HUES48 (cell line): ENCODE measurements at regions not wholly inside any gene's neighbourhood (a gene's known extent, or its start where the extent isn't known, plus 50 kb on each side); places are given as distances from the start of the nearest gene placed in this dataset.
"Not testable (repeated sequence)": the region's sequence is repeated elsewhere in the genome, so short reads cannot be mapped to it uniquely, and the experiment has no call there.

Experiments
- H3K27ac ChIP-seq: one replicate; pipeline ENCODE4 v1.7.0; 2013; ENCODE audit warnings: low read depth, low read length, inconsistent platforms
- H3K27me3 ChIP-seq: 2 replicates; pipeline ENCODE4 v1.6.1; 2013; ENCODE audit warnings: mild to moderate bottlenecking, low read length; ENCODE audit not compliant: control insufficient read depth, insufficient read depth
- H3K36me3 ChIP-seq: 2 replicates; pipeline ENCODE4 v1.6.1; 2013; ENCODE audit warnings: low read length; ENCODE audit not compliant: control insufficient read depth, insufficient read depth
- H3K4me1 ChIP-seq: 2 replicates; pipeline ENCODE4 v1.6.1; 2013; ENCODE audit warnings: mild to moderate bottlenecking, low read length; ENCODE audit not compliant: control insufficient read depth, insufficient read depth
- H3K4me3 ChIP-seq: 2 replicates; pipeline ENCODE4 v1.5.1; 2013; ENCODE audit warnings: mild to moderate bottlenecking, low read depth, low read length
- H3K9ac ChIP-seq: 2 replicates; pipeline ENCODE4 v1.6.1; 2013; ENCODE audit warnings: mild to moderate bottlenecking, low read depth, low read length, moderate library complexity
- H3K9me3 ChIP-seq: 2 replicates; pipeline ENCODE4 v1.6.1; 2013; ENCODE audit warnings: low read length; ENCODE audit not compliant: control insufficient read depth, insufficient read depth

GRCh38 chr6:78533876-78534275, 333.5 kb upstream of the IRAK1BP1 start:
- H3K27ac ChIP-seq = no peak overlapping the region
- H3K27me3 ChIP-seq = no peaks in the 10 kb centered on the region
- no peaks in the 10 kb centered on the region for H3K4me1 ChIP-seq
- no peak overlapping the region for H3K9ac ChIP-seq
- H3K9me3 ChIP-seq = no peaks in the 10 kb centered on the region
- H3K4me3 ChIP-seq = no peak overlapping the region
- H3K36me3 ChIP-seq = no peaks in the 10 kb centered on the region

GRCh38 chr6:78538002-78538401, 329.3 kb upstream of the IRAK1BP1 start:
- no peaks in the 10 kb centered on the region for H3K27me3 ChIP-seq
- no peak overlapping the region for H3K27ac ChIP-seq
- H3K36me3 ChIP-seq = no peaks in the 10 kb centered on the region
- no peak overlapping the region for H3K9ac ChIP-seq
- H3K4me1 ChIP-seq = no peaks in the 10 kb centered on the region
- H3K4me3 ChIP-seq = no peak overlapping the region
- no peaks in the 10 kb centered on the region for H3K9me3 ChIP-seq

- not testable (repeated sequence) for H3K27me3 ChIP-seq, H3K4me1 ChIP-seq, H3K9me3 ChIP-seq, H3K9ac ChIP-seq, H3K27ac ChIP-seq, H3K4me3 ChIP-seq, H3K36me3 ChIP-seq
These were observed 319.7 kb upstream of the IRAK1BP1 start for GRCh38 chr6:78547636-78548035.

GRCh38 chr6:78551361-78551760, 316.0 kb upstream of the IRAK1BP1 start:
- Histone ChIP-seq H3K27me3 (no peaks in the 10 kb centered on the region), H3K9ac (no peak overlapping the region), H3K4me1 (no peaks in the 10 kb centered on the region), H3K9me3 (peaks cover 20% of the 10 kb centered on the region), H3K27ac (no peak overlapping the region), H3K36me3 (no peaks in the 10 kb centered on the region), H3K4me3 (no peak overlapping the region)

GRCh38 chr6:78552435-78552834, 314.9 kb upstream of the IRAK1BP1 start:
- Histone ChIP-seq H3K36me3 (no peaks in the 10 kb centered on the region), H3K27ac (no peak overlapping the region), H3K27me3 (no peaks in the 10 kb centered on the region), H3K4me3 (no peak overlapping the region), H3K9ac (no peak overlapping the region), H3K4me1 (no peaks in the 10 kb centered on the region), H3K9me3 (peaks cover 20% of the 10 kb centered on the region)

GRCh38 chr6:78554341-78554740, 313.0 kb upstream of the IRAK1BP1 start:
- Histone ChIP-seq H3K27ac (no peak overlapping the region), H3K9me3 (peaks cover 20% of the 10 kb centered on the region), H3K4me1 (no peaks in the 10 kb centered on the region), H3K27me3 (no peaks in the 10 kb centered on the region), H3K36me3 (no peaks in the 10 kb centered on the region), H3K9ac (no peak overlapping the region), H3K4me3 (no peak overlapping the region)

- Histone ChIP-seq H3K36me3 (no peaks in the 10 kb centered on the region), H3K27ac (no peak overlapping the region), H3K9me3 (peaks cover 15% of the 10 kb centered on the region), H3K27me3 (no peaks in the 10 kb centered on the region), H3K4me3 (no peak overlapping the region), H3K4me1 (peaks cover 3% of the 10 kb centered on the region; the same call in 1 of the 2 replicates), H3K9ac (no peak overlapping the region)
These were observed 308.3 kb upstream of the IRAK1BP1 start for GRCh38 chr6:78559056-78559455.

GRCh38 chr6:78561015-78561414, 306.3 kb upstream of the IRAK1BP1 start:
- Histone ChIP-seq H3K4me1 (peaks cover 10% of the 10 kb centered on the region; the same call in 1 of the 2 replicates), H3K9me3 (peaks cover 4% of the 10 kb centered on the region), H3K27ac (no peak overlapping the region), H3K27me3 (no peaks in the 10 kb centered on the region), H3K36me3 (no peaks in the 10 kb centered on the region), H3K9ac (no peak overlapping the region), H3K4me3 (no peak overlapping the region)

GRCh38 chr6:78565997-78566396, 301.4 kb upstream of the IRAK1BP1 start:
- no peaks in the 10 kb centered on the region for H3K36me3 ChIP-seq
- H3K27ac ChIP-seq = no peak overlapping the region

GRCh38 chr6:78570044-78570443, 297.3 kb upstream of the IRAK1BP1 start:
- Histone ChIP-seq H3K9me3 (peaks cover 21% of the 10 kb centered on the region), H3K9ac (peak overlapping the region; percentile 1; the same call in 1 of the 2 replicates), H3K27ac (peak overlapping the region; percentile 73), H3K4me3 (no peak overlapping the region; the same call in 1 of the 2 replicates), H3K36me3 (no peaks in the 10 kb centered on the region), H3K4me1 (peaks cover 8% of the 10 kb centered on the region), H3K27me3 (no peaks in the 10 kb centered on the region)

More at GRCh38 chr6:78565997-78566396, 301.4 kb upstream of the IRAK1BP1 start:
- H3K27me3 ChIP-seq = no peaks in the 10 kb centered on the region
- H3K4me1 ChIP-seq = peaks cover 17% of the 10 kb centered on the region
- no peak overlapping the region for H3K4me3 ChIP-seq
- peaks cover 21% of the 10 kb centered on the region for H3K9me3 ChIP-seq
- H3K9ac ChIP-seq = no peak overlapping the region

- Histone ChIP-seq H3K4me3 (no peak overlapping the region), H3K36me3 (no peaks in the 10 kb centered on the region), H3K9me3 (no peaks in the 10 kb centered on the region), H3K9ac (no peak overlapping the region), H3K27ac (no peak overlapping the region), H3K27me3 (no peaks in the 10 kb centered on the region), H3K4me1 (peaks cover 15% of the 10 kb centered on the region; the same call in 1 of the 2 replicates)
These were observed 289.8 kb upstream of the IRAK1BP1 start for GRCh38 chr6:78577585-78577984.

- no peak overlapping the region for H3K4me3 ChIP-seq
- H3K36me3 ChIP-seq = no peaks in the 10 kb centered on the region
- H3K27ac ChIP-seq = no peak overlapping the region
- no peak overlapping the region for H3K9ac ChIP-seq
- H3K9me3 ChIP-seq = no peaks in the 10 kb centered on the region
- H3K4me1 ChIP-seq = peaks cover 15% of the 10 kb centered on the region; the same call in 1 of the 2 replicates
- no peaks in the 10 kb centered on the region for H3K27me3 ChIP-seq
These were observed 288.9 kb upstream of the IRAK1BP1 start for GRCh38 chr6:78578430-78578829.
